Activated naive CD8-positive, alpha-beta T cell treated with anti-CD3 and anti-CD28 coated beads for 36 hours (primary cell): ENCODE measurements at regions not wholly inside any gene's neighbourhood (a gene's known extent, or its start where the extent isn't known, plus 50 kb on each side); places are given as distances from the start of the nearest gene placed in this dataset.
"Not testable (repeated sequence)": the region's sequence is repeated elsewhere in the genome, so short reads cannot be mapped to it uniquely, and the experiment has no call there.

ENCODE experiments used
- DNase-seq: peaks from one replicate; pipeline ENCODE4 v3.0.0; 2021
- H3K27ac Mint-ChIP-seq: one replicate; pipeline ENCODE4 v1.8.0; 2022; ENCODE audit warnings: mild to moderate bottlenecking, moderate library complexity, mixed read lengths
- H3K27me3 Mint-ChIP-seq: one replicate; pipeline ENCODE4 v1.8.0; 2022; ENCODE audit warnings: mild to moderate bottlenecking, mixed read lengths
- H3K36me3 Mint-ChIP-seq: one replicate; pipeline ENCODE4 v1.8.0; 2021; ENCODE audit warnings: mild to moderate bottlenecking, mixed read lengths
- H3K4me1 Mint-ChIP-seq: one replicate; pipeline ENCODE4 v1.8.0; 2021; ENCODE audit warnings: mixed read lengths
- H3K4me3 Mint-ChIP-seq: one replicate; pipeline ENCODE4 v1.8.0; 2022; ENCODE audit warnings: mild to moderate bottlenecking, moderate library complexity, mixed read lengths
- H3K9me3 Mint-ChIP-seq: one replicate; pipeline ENCODE4 v1.8.0; 2022; ENCODE audit warnings: mixed read lengths

- Mint-ChIP-seq H3K27me3 (no peaks in the 10 kb centered on the region), H3K9me3 (no peaks in the 10 kb centered on the region), H3K36me3 (no peaks in the 10 kb centered on the region), H3K4me3 (no peak overlapping the region), H3K27ac (no peak overlapping the region), H3K4me1 (peaks cover 19% of the 10 kb centered on the region)
- DNase-seq = no peak
Measured at GRCh38 chr7:3149231-3149995, 105.7 kb upstream of the CARD11 start.

- Mint-ChIP-seq H3K4me1 (peaks cover 26% of the 10 kb centered on the region), H3K9me3 (no peaks in the 10 kb centered on the region), H3K27me3 (no peaks in the 10 kb centered on the region), H3K27ac (no peak overlapping the region), H3K36me3 (no peaks in the 10 kb centered on the region), H3K4me3 (no peak overlapping the region)
- no peak for DNase-seq
Measured at GRCh38 chr7:3150027-3150426, 106.4 kb upstream of the CARD11 start.

- Mint-ChIP-seq H3K4me3 (no peak overlapping the region), H3K9me3 (no peaks in the 10 kb centered on the region), H3K36me3 (no peaks in the 10 kb centered on the region), H3K27me3 (no peaks in the 10 kb centered on the region), H3K27ac (no peak overlapping the region), H3K4me1 (peaks cover 23% of the 10 kb centered on the region)
- DNase-seq = no peak
Measured at GRCh38 chr7:3151784-3152183, 108.1 kb upstream of the CARD11 start.

GRCh38 chr7:3152714-3153113 is 109.0 kb upstream of the CARD11 start:
- no peaks in the 10 kb centered on the region for H3K9me3 Mint-ChIP-seq
- H3K4me3 Mint-ChIP-seq = no peak overlapping the region
- peaks cover 19% of the 10 kb centered on the region for H3K4me1 Mint-ChIP-seq
- no peak overlapping the region for H3K27ac Mint-ChIP-seq
- no peaks in the 10 kb centered on the region for H3K27me3 Mint-ChIP-seq
- no peak for DNase-seq
- H3K36me3 Mint-ChIP-seq = no peaks in the 10 kb centered on the region

GRCh38 chr7:3153118-3153517 is 109.5 kb upstream of the CARD11 start:
- Mint-ChIP-seq H3K4me1 (peaks cover 22% of the 10 kb centered on the region), H3K27ac (no peak overlapping the region)
- DNase-seq = no peak

DNA sequence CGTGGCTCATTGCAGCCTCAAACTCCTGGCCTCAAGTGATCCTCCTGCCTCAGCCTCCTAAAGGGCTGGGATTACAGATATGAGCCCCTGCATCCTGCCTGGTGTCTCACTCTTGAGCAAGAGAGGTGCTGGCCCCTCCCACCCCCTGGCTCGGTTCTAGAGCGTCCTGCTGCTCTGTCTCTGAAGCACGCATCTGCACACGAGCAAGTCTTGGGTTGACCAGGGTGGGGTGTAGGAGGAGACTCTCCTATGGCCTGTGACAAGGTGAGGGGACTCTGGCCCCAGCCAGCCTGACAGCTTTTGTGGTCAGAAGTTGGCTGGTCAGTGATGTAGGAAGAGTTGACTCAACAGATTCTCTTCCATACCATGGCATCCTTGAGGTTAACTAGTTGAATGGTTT is 110.7 kb upstream of the CARD11 start:
- H3K27ac Mint-ChIP-seq = no peak overlapping the region
- no peaks in the 10 kb centered on the region for H3K9me3 Mint-ChIP-seq
- H3K4me3 Mint-ChIP-seq = no peak overlapping the region
- no peaks in the 10 kb centered on the region for H3K36me3 Mint-ChIP-seq
- DNase-seq = no peak
- H3K27me3 Mint-ChIP-seq = no peaks in the 10 kb centered on the region
- peaks cover 22% of the 10 kb centered on the region for H3K4me1 Mint-ChIP-seq

More at GRCh38 chr7:3153118-3153517, 109.5 kb upstream of the CARD11 start:
- H3K9me3 Mint-ChIP-seq = no peaks in the 10 kb centered on the region
- no peaks in the 10 kb centered on the region for H3K36me3 Mint-ChIP-seq
- no peak overlapping the region for H3K4me3 Mint-ChIP-seq
- no peaks in the 10 kb centered on the region for H3K27me3 Mint-ChIP-seq

- peaks cover 20% of the 10 kb centered on the region for H3K4me1 Mint-ChIP-seq
- H3K36me3 Mint-ChIP-seq = no peaks in the 10 kb centered on the region
- no peak overlapping the region for H3K4me3 Mint-ChIP-seq
- no peaks in the 10 kb centered on the region for H3K27me3 Mint-ChIP-seq
- H3K27ac Mint-ChIP-seq = no peak overlapping the region
- peak; percentile 35 for DNase-seq
- H3K9me3 Mint-ChIP-seq = no peaks in the 10 kb centered on the region
Measured at GRCh38 chr7:3154881-3155494, 111.3 kb upstream of the CARD11 start.

DNA sequence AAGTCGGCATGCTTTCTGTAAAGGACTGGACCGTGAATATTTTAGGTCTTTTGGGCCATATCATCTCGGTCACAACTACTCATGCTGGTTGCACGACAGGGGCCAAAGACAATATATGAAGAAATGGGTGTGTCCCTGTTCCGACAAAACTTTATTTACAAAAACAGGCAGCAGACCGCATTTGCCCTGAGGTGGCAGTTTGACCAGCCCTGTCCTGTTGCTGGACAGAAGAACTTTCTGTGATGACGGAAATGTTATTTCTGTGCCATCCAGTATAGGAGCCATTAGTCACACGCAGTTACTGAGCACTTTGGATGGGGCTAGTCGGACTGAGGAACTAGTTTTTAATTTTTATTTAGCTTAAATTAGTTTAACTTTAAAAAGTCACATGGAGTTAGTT is 112.8 kb upstream of the CARD11 start:
- no peaks in the 10 kb centered on the region for H3K27me3 Mint-ChIP-seq
- H3K4me3 Mint-ChIP-seq = no peak overlapping the region

GRCh38 chr7:3157566-3158287 is 114.1 kb upstream of the CARD11 start:
- no peaks in the 10 kb centered on the region for H3K27me3 Mint-ChIP-seq
- H3K4me3 Mint-ChIP-seq = no peak overlapping the region
- no peak for DNase-seq
- peaks cover 17% of the 10 kb centered on the region for H3K4me1 Mint-ChIP-seq
- no peaks in the 10 kb centered on the region for H3K36me3 Mint-ChIP-seq
- no peaks in the 10 kb centered on the region for H3K9me3 Mint-ChIP-seq
- H3K27ac Mint-ChIP-seq = no peak overlapping the region

More for the DNA sequence above, 112.8 kb upstream of the CARD11 start:
- DNase-seq = no peak
- no peaks in the 10 kb centered on the region for H3K9me3 Mint-ChIP-seq
- H3K36me3 Mint-ChIP-seq = no peaks in the 10 kb centered on the region
- peaks cover 19% of the 10 kb centered on the region for H3K4me1 Mint-ChIP-seq
- no peak overlapping the region for H3K27ac Mint-ChIP-seq

GRCh38 chr7:3158341-3158760 is 114.7 kb upstream of the CARD11 start:
- H3K27me3 Mint-ChIP-seq = no peaks in the 10 kb centered on the region
- no peak for DNase-seq
- H3K36me3 Mint-ChIP-seq = no peaks in the 10 kb centered on the region
- H3K9me3 Mint-ChIP-seq = no peaks in the 10 kb centered on the region
- H3K27ac Mint-ChIP-seq = no peak overlapping the region
- peaks cover 14% of the 10 kb centered on the region for H3K4me1 Mint-ChIP-seq
- H3K4me3 Mint-ChIP-seq = no peak overlapping the region

DNA sequence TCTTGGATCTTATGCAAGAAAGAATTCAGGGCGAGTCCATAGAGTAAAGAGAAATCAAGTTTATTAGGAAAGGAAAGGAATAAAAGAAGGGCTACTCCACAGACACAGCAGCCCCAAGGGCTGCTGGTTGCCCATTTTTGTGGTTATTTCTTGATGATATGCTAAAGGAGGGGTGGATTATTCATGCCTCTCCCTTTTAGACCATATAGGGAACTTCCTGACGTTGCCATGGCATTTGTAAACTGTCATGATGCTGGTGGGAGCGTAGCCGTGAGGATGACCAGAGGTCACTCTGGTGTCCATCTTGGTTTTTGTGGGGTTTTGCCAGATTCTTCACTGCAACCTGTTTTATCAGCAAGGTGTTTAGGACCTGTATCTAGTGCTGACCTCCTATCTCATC is 115.4 kb upstream of the CARD11 start:
- H3K9me3 Mint-ChIP-seq = no peaks in the 10 kb centered on the region
- peaks cover 10% of the 10 kb centered on the region for H3K4me1 Mint-ChIP-seq
- no peak overlapping the region for H3K27ac Mint-ChIP-seq
- no peaks in the 10 kb centered on the region for H3K36me3 Mint-ChIP-seq
- no peaks in the 10 kb centered on the region for H3K27me3 Mint-ChIP-seq
- DNase-seq = no peak
- no peak overlapping the region for H3K4me3 Mint-ChIP-seq

DNA sequence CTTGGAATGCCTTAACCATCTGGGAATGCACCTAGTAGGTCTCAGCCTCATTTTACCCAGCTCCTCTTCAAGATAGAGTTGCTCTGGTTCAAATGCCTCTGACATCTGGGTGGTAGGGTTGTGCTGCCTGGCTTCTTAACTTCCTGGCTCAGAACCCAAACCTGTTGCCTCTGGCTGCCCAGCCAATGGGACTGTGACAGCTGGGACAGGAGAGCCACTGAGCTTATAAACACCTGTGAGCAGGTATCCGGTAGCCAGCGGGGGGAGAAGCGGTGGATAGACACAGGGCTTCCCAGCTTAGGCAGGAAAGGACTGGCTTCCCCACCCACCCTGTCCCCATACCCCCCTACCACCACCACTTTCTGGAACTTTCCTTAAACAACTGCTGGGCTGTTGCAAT is 115.8 kb upstream of the CARD11 start:
- Mint-ChIP-seq H3K9me3 (no peaks in the 10 kb centered on the region), H3K4me1 (peaks cover 9% of the 10 kb centered on the region), H3K27me3 (no peaks in the 10 kb centered on the region), H3K27ac (no peak overlapping the region), H3K36me3 (no peaks in the 10 kb centered on the region), H3K4me3 (no peak overlapping the region)
- DNase-seq = no peak

DNA sequence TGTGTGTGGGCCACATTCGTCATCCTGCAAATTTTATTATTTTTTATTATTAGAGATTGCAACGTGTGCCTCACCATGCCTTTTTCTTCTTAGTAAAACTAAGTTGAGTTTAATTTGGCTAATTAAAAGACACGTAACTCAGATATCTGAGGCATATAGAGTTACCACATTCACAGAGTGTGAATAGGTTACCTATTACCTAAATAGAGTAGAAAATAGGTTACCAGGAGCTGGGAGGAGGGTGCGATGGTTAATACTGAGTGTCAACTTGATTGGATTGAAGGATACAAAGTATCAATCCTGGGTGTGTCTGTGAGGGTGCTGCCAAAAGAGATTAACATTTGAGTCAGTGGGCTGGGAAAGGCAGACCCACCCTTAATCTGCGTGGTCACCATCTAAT is 116.3 kb upstream of the CARD11 start:
- not testable (repeated sequence) for H3K4me1 Mint-ChIP-seq, H3K9me3 Mint-ChIP-seq, DNase-seq, H3K27ac Mint-ChIP-seq, H3K27me3 Mint-ChIP-seq, H3K4me3 Mint-ChIP-seq, H3K36me3 Mint-ChIP-seq

- Mint-ChIP-seq H3K36me3 (no peaks in the 10 kb centered on the region), H3K27me3 (no peaks in the 10 kb centered on the region), H3K4me3 (no peak overlapping the region), H3K27ac (no peak overlapping the region), H3K4me1 (peaks cover 2% of the 10 kb centered on the region), H3K9me3 (no peaks in the 10 kb centered on the region)
- no peak for DNase-seq
Measured at GRCh38 chr7:3162289-3162688, 118.6 kb upstream of the CARD11 start.

GRCh38 chr7:3162798-3163197 is 119.1 kb upstream of the CARD11 start:
- H3K4me3 Mint-ChIP-seq, H3K36me3 Mint-ChIP-seq, DNase-seq, H3K27ac Mint-ChIP-seq, H3K9me3 Mint-ChIP-seq, H3K27me3 Mint-ChIP-seq, H3K4me1 Mint-ChIP-seq: not testable (repeated sequence)
